HG03025 (cell line): ENCODE measurements at regions not wholly inside any gene's neighbourhood (a gene's known extent, or its start where the extent isn't known, plus 50 kb on each side); places are given as distances from the start of the nearest gene placed in this dataset.
"Not testable (repeated sequence)": the region's sequence is repeated elsewhere in the genome, so short reads cannot be mapped to it uniquely, and the experiment has no call there.

Experiments
- ATAC-seq: cut with Tn5 transposase; IDR thresholded peaks from one replicate; pipeline ENCODE4 v1.9.1; 2021; ENCODE audit warnings: mild to moderate bottlenecking, moderate library complexity; ENCODE audit not compliant: unreplicated experiment, low FRiP score

DNA sequence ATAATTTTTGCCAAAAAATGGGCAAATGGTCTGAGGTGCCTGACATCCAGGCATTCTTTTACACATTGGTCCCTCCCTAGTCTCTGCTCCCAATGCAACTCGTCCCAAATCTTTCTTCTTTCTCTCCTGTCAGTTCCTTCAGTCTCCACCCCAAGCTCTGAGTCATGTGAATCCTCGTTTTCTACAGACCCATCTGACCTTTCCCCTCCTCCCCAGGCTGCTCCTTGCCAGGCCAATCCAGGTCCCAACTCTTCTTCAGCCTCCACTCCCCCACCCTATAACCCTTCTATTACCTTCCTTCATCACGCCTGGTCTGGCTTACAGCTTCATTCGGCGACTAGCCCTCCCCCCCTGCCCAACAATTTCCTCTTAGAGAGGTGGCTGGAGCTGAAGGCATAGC is 55.3 kb downstream of the BBS10 start:
- ATAC-seq, result not testable (repeated sequence)

- ATAC-seq, result not testable (repeated sequence)
Measured at GRCh38 chr12:76292305-76292704, 55.9 kb downstream of the BBS10 start.

- no peak for ATAC-seq
Measured at GRCh38 chr12:76290963-76291859, 57.0 kb downstream of the BBS10 start.

- ATAC-seq, result no peak
Measured at GRCh38 chr12:76288218-76288617, 60.0 kb downstream of the BBS10 start.

- no peak for ATAC-seq
Measured at GRCh38 chr12:76284816-76285750, 63.1 kb downstream of the BBS10 start.

- no peak for ATAC-seq
Measured at GRCh38 chr12:76282744-76283143, 65.5 kb downstream of the BBS10 start.

DNA sequence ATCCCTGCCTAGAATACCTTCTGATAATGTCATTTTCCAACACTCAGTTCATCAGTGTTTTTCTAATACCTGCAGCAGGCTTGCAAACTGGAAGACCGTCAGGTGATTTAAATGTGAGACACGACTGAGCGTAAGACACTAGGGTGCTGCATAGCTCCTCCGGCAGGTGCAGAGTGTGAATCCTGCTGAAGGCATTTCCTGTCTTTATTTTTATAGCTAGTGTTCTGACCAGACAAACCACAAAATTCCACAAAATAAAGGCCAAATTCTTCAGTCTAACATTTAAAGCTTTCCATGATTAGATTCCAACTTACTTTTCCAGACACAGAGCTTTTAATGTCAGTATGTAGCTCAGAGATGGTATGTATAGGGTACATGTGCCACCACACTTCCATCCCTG is 70.7 kb downstream of the BBS10 start:
- no peak for ATAC-seq

- ATAC-seq, result no peak
Measured at GRCh38 chr12:76276499-76277151, 71.6 kb downstream of the BBS10 start.

DNA sequence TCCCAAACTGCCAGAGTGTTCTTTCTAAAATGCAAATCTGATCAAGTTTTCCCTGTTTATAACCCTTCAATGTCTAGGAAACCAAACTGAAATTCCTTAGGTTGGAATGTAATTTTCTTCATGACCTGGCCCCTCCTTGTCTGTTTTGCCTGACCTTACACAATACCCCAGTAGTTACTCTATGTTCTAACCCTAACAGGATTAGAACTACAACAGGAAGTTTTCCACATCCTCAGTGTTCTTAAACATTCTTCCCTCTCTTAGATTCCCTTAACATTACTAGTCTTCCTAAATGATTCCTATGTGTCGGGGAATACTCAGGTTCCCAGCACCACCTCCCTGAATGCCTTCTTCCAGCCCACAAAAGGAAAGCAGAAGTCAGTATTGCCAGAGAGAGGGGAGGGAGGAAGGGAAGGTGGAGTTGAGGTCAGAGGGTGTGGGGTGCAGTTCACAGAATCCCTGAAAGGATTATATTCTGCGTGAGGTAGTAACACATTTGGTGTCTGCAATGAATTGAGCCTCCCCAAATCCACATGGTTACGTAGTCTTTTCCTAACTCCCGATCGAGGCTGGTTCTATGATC is 72.6 kb downstream of the BBS10 start:
- ATAC-seq, result no peak

GRCh38 chr12:76274420-76275083 is 73.7 kb downstream of the BBS10 start:
- ATAC-seq, result no peak

DNA sequence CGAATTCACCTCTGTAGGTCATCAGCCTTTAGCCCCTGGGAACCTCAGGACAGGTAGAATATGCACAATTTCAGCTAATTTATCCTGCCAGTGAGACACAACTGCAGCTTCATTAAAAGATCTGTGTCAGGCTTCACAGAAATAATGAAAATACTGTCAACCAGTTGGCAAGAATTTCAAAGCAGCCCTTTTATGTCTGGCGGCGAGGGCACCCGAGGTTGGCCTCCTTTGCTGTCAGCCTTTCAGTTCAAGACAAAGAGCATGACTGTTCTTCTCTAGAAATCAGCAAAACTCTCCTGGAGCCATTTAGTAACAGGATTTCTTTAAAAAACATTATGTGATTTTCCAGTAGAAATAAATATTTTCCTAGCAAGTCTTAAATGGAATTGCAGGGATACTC is 75.9 kb downstream of the BBS10 start:
- no peak for ATAC-seq

DNA sequence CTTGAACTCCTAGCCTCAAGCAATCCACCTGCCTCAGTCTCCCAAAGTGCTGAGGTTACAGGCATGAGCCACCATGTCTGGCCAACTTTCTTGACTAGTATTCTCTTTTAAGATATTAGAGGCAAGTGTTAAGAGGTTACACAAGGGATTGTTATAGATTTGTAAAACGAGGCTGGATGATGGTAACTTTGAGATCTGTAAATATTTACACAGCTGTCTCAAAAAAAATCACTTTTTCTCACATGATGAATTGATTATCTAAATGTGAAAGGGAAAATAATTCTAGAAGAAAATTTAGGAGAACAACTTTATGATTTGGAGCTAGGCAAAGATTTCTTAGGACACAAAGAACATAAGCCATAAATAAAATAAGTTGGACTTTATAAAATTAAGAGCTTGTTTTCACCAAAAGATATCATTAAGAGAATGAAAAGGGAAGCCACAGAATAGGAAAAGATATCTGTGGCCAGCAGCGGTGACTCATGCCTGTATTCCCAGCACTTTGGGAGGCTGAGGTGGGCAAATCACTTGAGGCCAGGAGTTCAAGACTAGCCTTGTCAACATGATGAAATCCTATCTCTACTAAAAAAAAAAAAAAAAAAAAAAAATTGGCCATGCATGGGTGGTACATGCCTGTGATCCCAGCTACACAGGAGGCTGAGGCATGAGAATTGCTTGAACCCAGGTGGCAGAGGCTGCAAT is 77.4 kb downstream of the BBS10 start:
- no peak for ATAC-seq

GRCh38 chr12:76268267-76268666 is 79.9 kb downstream of the BBS10 start:
- no peak for ATAC-seq

DNA sequence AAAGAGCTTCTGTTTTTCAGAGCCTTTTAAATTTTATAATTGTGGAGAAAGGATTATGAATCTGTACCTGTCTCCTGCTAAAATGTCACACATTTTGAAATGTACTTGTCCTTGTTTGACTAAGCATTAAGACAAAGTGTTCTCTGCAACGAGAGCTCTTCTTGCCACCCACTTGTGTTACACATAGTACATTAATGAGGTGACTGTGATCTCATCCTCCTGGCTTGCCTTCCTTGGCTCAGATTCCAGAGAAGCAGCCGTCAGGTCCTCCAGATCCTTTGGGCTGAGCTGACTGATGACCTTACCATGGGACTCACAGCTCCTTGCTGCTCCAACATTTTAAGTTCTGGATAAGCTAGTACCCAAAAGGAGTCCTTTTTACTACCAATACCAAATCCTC is 81.4 kb downstream of the BBS10 start:
- ATAC-seq, result no peak

GRCh38 chr12:76265424-76266180 is 82.6 kb downstream of the BBS10 start:
- no peak for ATAC-seq

DNA sequence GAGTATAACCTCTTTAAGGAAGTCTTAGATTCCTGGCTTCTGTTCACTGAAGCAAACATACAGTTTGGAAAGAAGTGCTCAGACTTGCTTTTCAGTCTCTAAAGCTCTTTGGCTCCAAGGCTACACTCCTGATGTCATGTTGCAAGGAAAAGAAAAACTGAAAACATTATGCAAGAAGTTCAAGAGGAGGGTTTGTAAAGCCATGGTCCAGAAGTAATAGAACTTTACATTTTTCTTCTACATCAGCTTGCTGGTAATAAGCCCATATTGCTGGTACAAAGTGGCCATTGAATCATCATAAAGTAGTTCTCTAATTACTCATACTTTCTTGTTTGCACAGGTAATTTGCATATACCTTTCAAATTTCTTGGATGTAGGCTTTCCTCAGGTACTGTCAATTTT is 83.6 kb downstream of the BBS10 start:
- no peak for ATAC-seq

DNA sequence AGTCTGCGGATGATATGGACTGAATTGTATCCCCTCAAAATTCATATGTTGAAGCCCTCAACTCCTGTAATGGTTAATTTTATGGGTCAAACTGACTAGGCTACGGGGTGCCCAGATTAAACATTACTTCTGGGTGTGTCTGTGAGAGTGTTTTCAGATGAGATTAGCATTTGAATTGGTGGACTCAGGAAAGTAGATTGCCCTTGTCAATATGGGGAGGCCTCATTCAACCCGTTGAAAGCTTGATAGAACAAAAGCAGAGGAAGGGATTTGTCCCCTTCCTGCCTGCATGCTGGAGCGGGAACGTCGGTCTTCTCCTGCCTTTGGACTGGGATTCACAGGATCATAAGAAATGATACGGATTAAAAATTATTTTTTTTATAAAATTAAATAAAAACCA is 84.5 kb downstream of the BBS10 start:
- no peak for ATAC-seq

DNA sequence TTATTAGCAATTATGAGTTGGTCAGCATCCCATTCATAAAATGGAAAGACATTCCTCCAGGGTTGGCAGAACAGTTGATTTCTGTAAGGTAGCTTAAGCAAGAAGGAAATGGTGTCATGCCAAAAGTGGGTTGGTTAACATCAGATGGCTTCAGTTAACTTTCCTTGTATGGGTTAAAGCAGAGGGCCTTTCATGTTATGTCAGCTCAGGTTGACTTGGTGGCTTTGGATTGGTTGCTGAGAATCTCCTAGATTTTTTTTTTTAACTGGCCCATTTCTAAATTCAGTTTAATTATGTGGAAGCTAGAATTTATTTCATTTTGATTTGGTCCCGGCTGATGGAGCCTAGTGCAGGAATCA is 87.8 kb downstream of the BBS10 start:
- no peak for ATAC-seq
